NB4 (cell line): ENCODE measurements at regions not wholly inside any gene's neighbourhood (a gene's known extent, or its start where the extent isn't known, plus 50 kb on each side); places are given as distances from the start of the nearest gene placed in this dataset.

Experiments
- CTCF ChIP-seq: IDR thresholded peaks from one replicate; pipeline ENCODE4 v1.5.1; 2012; ENCODE audit warnings: low read depth, low read length
- MAX ChIP-seq: IDR thresholded peaks from 2 replicates; pipeline ENCODE4 v1.6.1; 2011; ENCODE audit warnings: low read depth, low read length
- MYC ChIP-seq: IDR thresholded peaks from 2 replicates; pipeline ENCODE4 v1.6.1; 2011; ENCODE audit warnings: low read depth, low read length
- POLR2A ChIP-seq: IDR thresholded peaks from 2 replicates; pipeline ENCODE4 v1.6.1; 2011; ENCODE audit warnings: mild to moderate bottlenecking; ENCODE audit not compliant: insufficient read length; ENCODE audit errors: extremely low read depth

- TF ChIP-seq POLR2A (no peak), CTCF (no peak), MAX (no peak), MYC (no peak)
Measured at GRCh38 chr4:156309031-156309430, 355.4 kb upstream of the CTSO start.
